Middle frontal gyrus (tissue), 1 donor: ENCODE measurements at regions not wholly inside any gene's neighbourhood (a gene's known extent, or its start where the extent isn't known, plus 50 kb on each side); places are given as distances from the start of the nearest gene placed in this dataset.

Experiments
- DNase-seq: peaks from one replicate; pipeline ENCODE4 v3.0.0-alpha.2; 2015; ENCODE audit warnings: low spot score; ENCODE audit errors: extremely low spot score

- no peak for DNase-seq
Measured at GRCh38 chr3:64761729-64762128, 73.9 kb upstream of the ADAMTS9 start.

GRCh38 chr3:64760258-64760657 is 72.5 kb upstream of the ADAMTS9 start:
- DNase-seq, result no peak

DNA sequence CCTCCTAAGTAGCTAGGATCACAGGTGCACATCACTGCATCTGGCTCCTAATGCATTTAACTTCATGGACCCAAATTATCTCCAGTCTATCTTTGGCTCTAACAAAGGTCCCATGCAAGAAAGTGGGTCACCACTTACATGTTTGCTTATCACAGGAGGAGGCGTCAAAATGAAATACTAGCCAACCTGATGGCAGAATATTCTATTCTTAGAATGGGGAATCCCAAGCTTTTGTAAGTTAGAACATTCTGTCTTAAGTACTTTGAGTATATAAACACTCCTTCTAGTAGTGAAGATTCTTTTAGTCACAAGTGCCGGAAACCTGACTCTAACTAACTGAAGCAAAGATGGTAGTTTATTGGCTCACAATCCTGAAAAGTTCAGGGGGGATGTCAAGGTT is 72.0 kb upstream of the ADAMTS9 start:
- no peak for DNase-seq

GRCh38 chr3:64756398-64756986 is 68.7 kb upstream of the ADAMTS9 start:
- DNase-seq, result no peak

DNA sequence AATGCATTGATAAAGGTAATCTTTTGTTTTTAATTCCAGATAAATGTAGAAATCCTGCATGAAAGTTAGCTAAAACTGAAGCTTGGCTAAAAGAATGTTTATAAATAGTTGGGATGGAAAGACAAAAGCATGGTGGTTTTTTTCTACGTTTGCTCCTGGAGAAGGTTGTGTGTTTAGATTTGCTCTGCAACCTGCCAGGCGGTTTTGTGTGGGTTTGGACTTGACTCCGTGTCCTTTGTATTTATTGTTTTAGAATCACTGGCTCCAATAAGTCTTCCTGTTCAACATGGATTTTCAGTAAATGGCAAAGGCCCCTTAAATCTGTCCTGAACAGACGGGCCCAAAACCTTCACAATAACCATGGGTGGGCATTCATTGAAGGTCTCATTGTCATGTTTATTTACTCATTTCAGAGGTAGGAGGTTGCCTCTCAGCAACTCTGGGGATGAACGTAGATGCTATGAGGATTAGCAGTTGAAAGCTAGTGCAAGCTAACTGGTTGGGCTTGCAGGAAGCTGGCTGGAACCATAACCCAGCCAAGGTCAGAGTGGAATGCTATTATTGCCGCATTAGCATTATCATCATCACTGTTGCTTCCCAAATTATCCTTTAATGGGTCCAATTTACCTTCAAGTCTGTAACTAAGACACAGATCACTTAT is 60.6 kb upstream of the ADAMTS9 start:
- no peak for DNase-seq

GRCh38 chr3:64747679-64748078 is 59.9 kb upstream of the ADAMTS9 start:
- no peak for DNase-seq

DNA sequence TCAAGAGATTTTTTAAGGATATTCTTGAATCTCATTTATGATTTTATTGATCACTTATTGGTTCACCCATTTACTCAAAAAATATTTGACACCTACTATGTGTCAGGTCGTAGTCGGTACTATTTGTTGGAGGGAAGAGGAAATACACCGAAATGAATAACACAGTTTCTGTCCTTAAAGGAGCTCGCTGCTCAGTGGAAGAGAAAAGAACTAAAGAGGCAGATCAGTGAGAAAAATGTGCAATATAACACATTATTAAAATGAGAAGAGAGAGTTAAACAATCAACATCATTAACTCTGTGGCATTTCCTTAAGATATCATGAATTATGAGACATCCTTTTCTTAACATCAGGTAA is 56.1 kb upstream of the ADAMTS9 start:
- DNase-seq, result no peak

DNA sequence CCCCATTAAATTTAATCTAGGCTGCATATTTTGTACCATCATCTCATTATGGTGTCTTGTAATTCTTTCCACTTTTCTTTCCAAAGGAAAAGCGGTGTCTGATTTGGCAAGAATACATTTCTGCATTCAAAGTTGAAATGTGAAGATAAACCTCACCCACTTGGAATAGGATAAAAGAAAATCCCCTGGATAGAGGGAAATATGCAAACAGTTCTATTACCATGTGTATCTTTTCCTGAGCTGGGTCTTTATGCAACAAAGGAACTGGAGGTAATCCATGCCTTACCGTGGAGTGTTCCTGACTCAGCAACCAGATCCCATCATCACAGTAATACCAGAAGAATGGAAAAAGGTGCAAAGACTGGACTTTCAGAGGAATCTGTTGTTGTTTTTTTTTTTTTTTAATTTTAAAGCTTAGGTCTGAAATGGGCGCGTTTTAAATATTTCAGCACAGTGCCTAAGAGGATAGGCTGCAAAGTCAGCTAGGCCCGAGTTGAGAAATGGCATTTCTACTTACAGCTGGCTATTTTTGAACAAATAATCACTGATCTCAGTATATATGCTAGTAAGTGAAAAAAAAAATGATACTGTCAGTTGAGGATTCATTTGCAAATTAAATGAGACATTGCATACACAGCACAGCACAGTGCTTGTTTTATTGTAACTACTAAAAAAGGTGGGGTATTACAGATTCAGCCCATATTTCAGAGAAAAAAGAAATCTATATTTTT is 55.5 kb upstream of the ADAMTS9 start:
- no peak for DNase-seq

- no peak for DNase-seq
Measured at GRCh38 chr3:64741341-64741740, 53.5 kb upstream of the ADAMTS9 start.

GRCh38 chr3:64739971-64740631 is 52.3 kb upstream of the ADAMTS9 start:
- no peak for DNase-seq
